Eye (tissue), 1 donor: ENCODE measurements at regions not wholly inside any gene's neighbourhood (a gene's known extent, or its start where the extent isn't known, plus 50 kb on each side); places are given as distances from the start of the nearest gene placed in this dataset.

ENCODE experiments used
- DNase-seq: peaks from one replicate; pipeline ENCODE4 v3.0.0-alpha.2; 2015

DNA sequence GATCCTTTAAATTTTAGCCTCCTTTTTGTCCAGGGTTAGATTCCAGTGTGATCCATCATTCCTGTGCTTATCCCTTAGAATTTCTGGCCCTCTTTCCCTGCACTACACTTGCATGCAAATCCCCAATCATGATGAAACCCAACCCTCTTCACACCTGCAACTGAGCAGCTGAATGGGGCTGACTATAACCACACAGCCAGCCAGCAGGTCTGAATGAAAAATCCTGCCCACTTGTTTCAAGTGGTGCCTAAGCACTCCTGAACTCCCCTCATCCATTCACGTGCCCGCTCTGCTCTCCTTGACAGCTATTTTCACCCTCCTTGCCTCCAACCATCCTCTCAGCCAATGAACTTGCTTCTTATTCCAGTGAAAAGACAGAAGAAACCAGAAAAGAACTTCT, 80.5 kb upstream of the AFF3 start:
- no peak for DNase-seq

DNA sequence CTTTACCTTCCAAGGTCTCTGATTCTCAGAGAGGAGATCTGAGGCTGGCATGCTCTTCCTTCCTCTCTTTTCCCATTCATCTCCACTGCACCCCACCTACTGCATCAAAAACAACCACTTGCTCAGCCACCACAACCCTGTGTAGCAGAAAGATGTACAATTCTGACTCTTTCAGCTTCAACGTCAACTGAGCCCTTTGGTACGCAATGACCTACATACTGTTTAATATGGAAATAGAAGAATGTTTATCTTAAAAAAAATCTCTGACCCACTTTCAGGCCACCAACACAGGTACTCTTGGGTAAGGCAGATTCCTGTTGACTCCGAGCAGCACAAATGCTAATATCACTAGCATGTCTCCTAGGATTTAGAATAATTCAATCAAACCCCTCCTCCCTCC, 76.2 kb upstream of the AFF3 start:
- DNase-seq: no peak

- DNase-seq: no peak
Observed at GRCh38 chr2:100217323-100217722, 74.9 kb upstream of the AFF3 start.

DNA sequence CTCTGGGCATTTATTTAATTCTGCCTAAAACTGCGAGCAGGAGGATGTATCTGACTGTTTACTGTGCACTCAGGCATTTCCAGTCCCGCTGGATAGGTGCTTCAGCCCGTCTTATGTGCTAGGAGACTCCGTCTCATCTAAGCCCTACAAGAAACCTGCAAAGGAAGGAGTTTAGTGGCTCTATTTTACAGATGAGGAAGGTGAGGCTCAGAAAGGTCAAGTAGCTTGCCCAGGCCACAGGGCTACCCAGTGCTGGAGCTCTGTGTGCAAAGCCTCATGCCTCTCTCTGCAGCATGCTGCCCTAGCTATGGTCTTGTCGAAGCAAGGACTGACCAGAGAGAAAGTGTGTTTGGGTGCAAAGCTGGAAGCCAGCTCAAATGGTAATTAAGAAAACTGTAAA, 73.6 kb upstream of the AFF3 start:
- DNase-seq: no peak

- no peak for DNase-seq
Observed at GRCh38 chr2:100215371-100215770, 73.0 kb upstream of the AFF3 start.

- no peak for DNase-seq
Observed at GRCh38 chr2:100214265-100214971, 72.0 kb upstream of the AFF3 start.

- DNase-seq: no peak
Observed at GRCh38 chr2:100213595-100213994, 71.2 kb upstream of the AFF3 start.

- no peak for DNase-seq
Observed at GRCh38 chr2:100212850-100213249, 70.5 kb upstream of the AFF3 start.

DNA sequence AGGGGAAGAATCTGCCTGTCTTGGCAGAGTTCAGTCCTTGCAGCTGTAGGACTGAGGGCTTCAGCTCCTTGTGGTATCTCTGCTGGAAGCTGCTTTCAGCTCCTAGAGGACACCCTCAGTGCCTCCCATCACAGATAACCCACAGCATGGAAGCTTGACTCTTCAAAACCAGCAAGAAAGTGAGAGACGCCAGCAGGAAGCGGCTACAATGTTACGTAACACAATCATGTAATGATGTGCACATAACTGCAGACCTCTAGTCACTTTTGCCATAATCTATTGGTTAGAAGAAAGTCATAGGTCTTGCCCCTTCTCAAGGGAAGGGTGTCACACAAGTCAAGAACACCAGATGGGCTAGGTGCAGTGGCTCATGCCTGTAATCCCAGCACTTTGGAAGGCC, 69.1 kb upstream of the AFF3 start:
- no peak for DNase-seq

DNA sequence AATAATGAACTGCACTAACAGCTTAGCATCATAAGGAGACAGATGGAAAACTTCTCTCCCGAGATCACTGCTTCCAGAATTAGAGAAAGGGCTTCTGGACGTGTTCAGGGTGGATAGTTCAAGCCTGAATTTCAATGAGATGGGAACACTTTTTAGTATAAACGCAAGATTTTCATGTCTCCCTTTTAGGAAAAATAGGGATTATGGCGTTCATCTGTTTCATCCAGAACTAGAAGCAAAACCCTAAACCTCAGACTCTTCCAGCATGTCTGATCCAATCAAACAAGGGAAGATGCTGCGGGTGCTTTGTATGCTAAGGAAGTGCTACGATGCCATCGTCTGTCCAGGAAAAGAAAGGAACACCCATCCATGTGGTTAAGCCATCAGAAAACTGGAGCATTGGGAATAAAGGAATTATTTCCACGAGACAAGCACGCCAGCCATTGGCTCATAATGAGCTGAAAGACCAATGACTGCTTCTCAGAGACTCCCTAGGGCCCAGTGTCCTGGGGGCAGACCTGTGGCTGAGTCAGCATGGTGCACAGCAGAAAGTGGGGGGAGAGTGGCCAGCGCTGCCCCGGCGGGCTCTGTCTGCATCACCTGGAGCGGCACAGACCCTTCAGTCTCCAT, 65.9 kb upstream of the AFF3 start:
- DNase-seq: peak; percentile 70

- peak; percentile 46 for DNase-seq
Observed at GRCh38 chr2:100207411-100207885, 65.1 kb upstream of the AFF3 start.

DNA sequence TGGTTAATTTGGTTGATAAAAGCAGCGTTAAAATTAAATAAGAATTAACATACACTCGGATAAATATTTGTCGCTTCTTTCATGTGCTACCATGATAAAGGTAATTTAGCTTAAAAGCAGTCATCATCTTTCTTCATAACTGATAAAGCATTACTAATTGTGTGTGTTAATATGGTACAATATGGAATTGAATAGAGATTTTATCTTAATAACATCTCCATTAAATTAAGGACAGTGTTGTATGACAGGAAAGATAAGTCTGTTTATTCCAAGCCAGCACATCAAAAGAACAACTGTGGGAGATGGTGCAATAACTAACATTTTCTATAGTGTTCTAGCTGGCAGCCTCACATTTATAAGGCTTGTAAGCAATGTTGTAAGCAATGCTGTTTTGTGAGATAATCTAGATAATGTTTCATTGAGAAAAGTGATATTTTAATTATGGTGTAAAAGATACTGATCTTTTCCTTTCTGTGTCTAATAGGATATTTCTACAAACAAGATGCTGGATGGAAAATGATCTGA, 64.4 kb upstream of the AFF3 start:
- no peak for DNase-seq

DNA sequence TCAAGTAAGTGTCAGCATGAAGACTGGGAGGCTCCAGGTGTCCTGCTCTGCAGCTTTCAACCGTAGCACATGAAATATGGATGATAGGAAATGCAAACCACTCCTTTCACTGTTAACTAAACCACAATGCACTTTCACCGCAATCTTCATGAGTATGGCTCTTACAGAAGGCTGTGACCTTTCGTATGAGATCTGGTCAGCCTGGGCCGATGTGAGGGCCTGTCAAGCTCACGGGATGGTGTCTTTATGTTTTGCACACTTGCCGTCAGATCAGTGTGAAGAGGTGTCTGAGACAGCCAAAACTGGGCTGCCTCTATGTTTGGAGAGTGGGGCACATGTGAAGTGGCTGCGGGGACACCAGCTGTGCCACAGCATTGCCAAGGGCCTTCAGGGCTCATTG, 62.8 kb upstream of the AFF3 start:
- no peak for DNase-seq

GRCh38 chr2:100202567-100202966, 60.2 kb upstream of the AFF3 start:
- no peak for DNase-seq

DNA sequence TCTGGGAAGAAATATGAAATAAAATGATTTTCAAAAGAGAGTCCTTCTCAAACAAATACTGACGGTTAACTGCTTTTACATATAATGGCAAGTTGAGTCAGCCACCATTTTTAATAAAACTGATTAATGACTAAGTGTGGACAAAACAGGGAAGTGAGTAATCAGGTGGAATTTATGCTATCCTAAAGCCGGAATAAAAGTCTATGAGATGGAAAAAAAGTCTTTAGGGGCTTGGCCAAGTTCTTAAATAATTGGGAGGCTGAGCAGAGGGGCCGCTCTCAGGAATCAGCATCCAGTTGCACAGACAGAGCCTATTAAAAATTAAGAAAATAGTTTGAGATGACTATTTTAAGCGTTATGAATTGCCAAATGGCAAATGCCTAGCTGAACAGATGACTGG, 58.6 kb upstream of the AFF3 start:
- no peak for DNase-seq

- no peak for DNase-seq
Observed at GRCh38 chr2:100199421-100199820, 57.0 kb upstream of the AFF3 start.

GRCh38 chr2:100198461-100199230, 56.3 kb upstream of the AFF3 start:
- no peak for DNase-seq

DNA sequence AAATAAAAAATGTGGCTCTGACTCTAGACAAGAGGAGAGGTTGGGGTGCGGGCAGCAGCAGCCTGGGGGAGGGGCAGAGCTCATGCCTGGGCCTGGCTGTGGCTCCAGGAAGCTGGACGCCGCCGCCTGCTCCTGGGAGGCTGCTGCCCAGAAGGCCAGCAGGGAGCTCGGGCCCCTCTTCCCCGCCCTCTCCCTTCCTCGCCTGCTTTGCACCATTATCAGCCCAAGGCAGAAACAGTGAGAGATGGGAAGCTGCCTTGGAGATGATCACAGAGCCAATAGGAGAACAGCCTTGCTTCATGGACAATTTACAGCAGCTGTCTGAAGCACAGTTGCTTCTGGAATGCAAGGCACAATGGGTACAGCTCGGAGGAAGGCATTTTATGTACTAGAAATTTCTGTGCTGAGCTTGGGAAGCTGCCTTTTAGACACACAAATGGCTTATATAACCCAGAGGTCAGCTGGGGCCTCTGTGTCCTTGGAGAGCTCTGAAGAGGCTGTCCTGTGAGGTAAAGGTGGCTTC, 55.3 kb upstream of the AFF3 start:
- peak; percentile 89 for DNase-seq

DNA sequence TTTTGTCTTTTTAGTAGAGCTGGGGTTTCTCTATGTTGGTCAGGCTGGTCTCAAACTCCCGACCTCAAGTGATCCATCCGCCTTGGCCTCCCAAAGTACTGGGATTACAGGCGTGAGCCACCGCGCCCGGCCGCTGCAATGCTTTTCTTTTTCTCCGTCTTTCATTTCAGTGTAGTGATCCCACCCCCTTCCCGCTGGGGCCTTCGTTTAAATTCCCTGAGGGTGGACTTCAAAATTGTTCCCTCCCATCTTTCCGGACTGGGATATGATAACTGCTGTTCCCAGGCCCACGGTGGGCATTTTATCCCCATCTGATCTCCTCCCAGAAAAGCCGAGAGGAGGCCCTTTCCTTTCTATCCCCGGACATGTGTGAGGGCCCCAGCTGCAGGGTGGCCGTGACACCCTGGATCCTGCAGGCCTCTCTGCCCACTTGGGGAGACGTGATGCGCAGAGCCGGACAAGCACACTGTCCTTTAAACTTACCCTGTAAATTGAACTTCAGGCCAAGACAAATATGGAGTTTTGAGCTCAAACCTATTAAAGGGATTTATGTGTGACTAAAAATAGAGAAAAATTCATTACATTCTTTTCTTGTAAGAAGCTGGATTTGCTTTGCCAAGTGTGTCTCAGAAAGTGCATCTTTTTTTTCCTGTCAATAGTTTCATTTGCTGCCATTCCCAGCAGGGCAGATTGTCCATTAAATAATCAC, 54.5 kb upstream of the AFF3 start:
- no peak for DNase-seq

GRCh38 chr2:100195942-100196341, 53.6 kb upstream of the AFF3 start:
- no peak for DNase-seq

DNA sequence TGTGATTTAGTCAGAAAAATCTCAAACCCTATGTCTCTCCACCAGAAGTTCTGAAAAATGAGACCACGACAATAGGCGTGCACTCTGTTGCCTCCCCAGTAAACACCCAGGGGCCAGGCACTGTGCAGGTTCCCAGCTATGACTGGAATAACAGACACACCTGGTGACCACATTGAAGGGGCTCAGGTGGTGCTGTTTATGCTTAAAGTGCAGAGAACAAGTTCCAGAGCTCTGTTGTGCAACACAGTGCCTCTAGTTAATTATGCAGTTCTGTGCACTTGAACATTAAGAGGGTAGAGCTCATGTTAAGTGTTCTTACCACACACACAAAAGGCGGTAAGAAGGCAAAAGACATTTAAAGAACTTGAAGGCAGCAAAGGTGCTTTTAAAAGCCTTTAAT, 52.6 kb upstream of the AFF3 start:
- DNase-seq: no peak

GRCh38 chr2:100193291-100193710, 50.9 kb upstream of the AFF3 start:
- no peak for DNase-seq

DNA sequence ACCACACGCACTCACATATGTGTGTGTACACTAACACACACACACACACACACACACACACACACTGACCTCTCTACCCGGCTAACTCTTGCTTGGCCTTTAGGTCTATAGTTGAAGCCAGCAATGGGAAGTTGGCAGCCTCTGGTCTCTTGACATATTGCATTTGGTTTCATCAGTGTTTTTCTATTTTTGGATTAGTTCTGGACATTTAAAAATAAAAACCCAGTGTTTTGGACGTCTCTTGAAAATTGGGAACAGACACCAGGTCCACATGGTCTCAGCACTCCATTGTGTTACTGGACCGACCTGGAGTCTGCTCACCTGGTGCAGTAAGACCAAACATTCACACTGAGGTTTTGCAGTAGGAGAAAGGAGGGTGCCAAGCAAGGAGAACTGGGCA, 50.4 kb upstream of the AFF3 start:
- DNase-seq: no peak
